Transverse colon (tissue), 4 donors: ENCODE measurements at regions not wholly inside any gene's neighbourhood (a gene's known extent, or its start where the extent isn't known, plus 50 kb on each side); places are given as distances from the start of the nearest gene placed in this dataset.

Experiments used
- EP300 ChIP-seq: sonication (generic); formaldehyde crosslinking; IDR thresholded peaks from one replicate; pipeline ENCODE4 v1.6.1; 2017; ENCODE audit warnings: antibody characterized with exemption, low read depth
- POLR2A ChIP-seq: fragments of 450-650 bp; IDR thresholded peaks from one replicate; pipeline ENCODE4 v1.6.1; 2016; ENCODE audit warnings: antibody characterized with exemption, mild to moderate bottlenecking, moderate library complexity
- POLR2AphosphoS5 ChIP-seq, 3 donors: sonication (generic); formaldehyde crosslinking; IDR thresholded peaks; one replicate each; pipeline ENCODE4 v1.6.1; 2016; ENCODE audit warnings: antibody characterized with exemption in 3 of 3
- TF ChIP-seq, protein P1 (sequence below), 5 experiments: fragments of 200-600 bp in 3 of 5; fragments of 450-650 bp in 2 of 5; sonication (generic) in 3 of 5; IDR thresholded peaks; 1 replicate in 2 of 5; 2 replicates in 3 of 5; pipeline ENCODE4 v1.5.1; 2016 to 2017; ENCODE audit warnings: antibody characterized with exemption in 5 of 5, inconsistent platforms in 3 of 5, mild to moderate bottlenecking in 2 of 5, moderate library complexity in 1 of 5

- TF ChIP-seq, protein P1, sequence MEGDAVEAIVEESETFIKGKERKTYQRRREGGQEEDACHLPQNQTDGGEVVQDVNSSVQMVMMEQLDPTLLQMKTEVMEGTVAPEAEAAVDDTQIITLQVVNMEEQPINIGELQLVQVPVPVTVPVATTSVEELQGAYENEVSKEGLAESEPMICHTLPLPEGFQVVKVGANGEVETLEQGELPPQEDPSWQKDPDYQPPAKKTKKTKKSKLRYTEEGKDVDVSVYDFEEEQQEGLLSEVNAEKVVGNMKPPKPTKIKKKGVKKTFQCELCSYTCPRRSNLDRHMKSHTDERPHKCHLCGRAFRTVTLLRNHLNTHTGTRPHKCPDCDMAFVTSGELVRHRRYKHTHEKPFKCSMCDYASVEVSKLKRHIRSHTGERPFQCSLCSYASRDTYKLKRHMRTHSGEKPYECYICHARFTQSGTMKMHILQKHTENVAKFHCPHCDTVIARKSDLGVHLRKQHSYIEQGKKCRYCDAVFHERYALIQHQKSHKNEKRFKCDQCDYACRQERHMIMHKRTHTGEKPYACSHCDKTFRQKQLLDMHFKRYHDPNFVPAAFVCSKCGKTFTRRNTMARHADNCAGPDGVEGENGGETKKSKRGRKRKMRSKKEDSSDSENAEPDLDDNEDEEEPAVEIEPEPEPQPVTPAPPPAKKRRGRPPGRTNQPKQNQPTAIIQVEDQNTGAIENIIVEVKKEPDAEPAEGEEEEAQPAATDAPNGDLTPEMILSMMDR (IDR thresholded peaks at IDR 0.05) = no peak
- TF ChIP-seq POLR2A (no peak), POLR2AphosphoS5 (IDR thresholded peaks at IDR 0.05) (no peak), EP300 (no peak)
These were observed 1119.9 kb downstream of the TAF11L14 start for GRCh38 chr5:18754201-18754600.
